ENCODE measurements at regions not wholly inside any gene's neighbourhood (a gene's known extent, or its start where the extent isn't known, plus 50 kb on each side); places are given as distances from the start of the nearest gene placed in this dataset.

DNA sequence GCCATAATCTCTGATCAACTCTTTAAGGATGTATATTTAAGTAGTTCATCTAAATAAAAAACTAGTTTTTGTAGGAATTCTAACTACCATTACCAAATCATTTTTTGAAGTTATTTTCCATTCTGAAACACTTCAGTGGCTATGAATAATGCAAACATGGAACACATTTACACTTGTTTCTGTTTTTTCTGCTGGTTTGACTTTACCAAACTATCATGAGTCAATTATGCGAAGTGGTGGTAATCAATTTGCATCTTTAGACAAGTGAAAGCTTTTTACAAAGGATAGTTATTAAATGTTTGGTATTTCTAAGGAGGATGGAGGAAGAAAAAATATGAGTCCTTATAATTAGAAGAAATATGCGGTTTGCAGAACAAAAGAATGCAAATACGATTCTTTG lies 202.0 kb upstream of the MMADHC start:
- Histone ChIP-seq H3K56ac (ENCODE audit: insufficient read length, low read depth, low read length) (no peak overlapping the region), H3K27ac (ENCODE audit: insufficient read length, low read depth, low read length) (no peak overlapping the region), H3K23ac (ENCODE audit: insufficient read length, low read depth, low read length) (no peak overlapping the region), H4K5ac (ENCODE audit: insufficient read length, low read depth, low read length) (no peak overlapping the region), H2AFZ (ENCODE audit: low read length) (no peak overlapping the region), H4K8ac (replicated peaks; ENCODE audit: insufficient read length, low read depth, low read length) (no peak overlapping the region), H3K79me1 (ENCODE audit: insufficient read depth, low read depth, low read length, poor library complexity, severe bottlenecking) (no peaks in the 10 kb centered on the region), H2BK20ac (ENCODE audit: low read depth, low read length, poor library complexity, severe bottlenecking) (no peak overlapping the region), H3K4me2 (ENCODE audit: insufficient read depth, insufficient read length, low read length) (no peak overlapping the region), H2AK5ac (ENCODE audit: insufficient read length, low read length) (no peak overlapping the region), H3K4me1 (ENCODE audit: insufficient read depth, low read length) (no peaks in the 10 kb centered on the region), H3K4ac (ENCODE audit: low read depth, low read length) (no peak overlapping the region), H2BK120ac (ENCODE audit: low read depth, low read length, poor library complexity, severe bottlenecking) (no peak overlapping the region), H3K23me2 (ENCODE audit: insufficient read length, low read depth, low read length, poor library complexity, severe bottlenecking) (no peaks in the 10 kb centered on the region), H2BK12ac (ENCODE audit: insufficient read length, low read depth, low read length) (no peak overlapping the region), H3K9ac (ENCODE audit: extremely low read depth, insufficient read length, low read length) (no peak overlapping the region), H2BK15ac (ENCODE audit: low read depth, low read length) (no peak overlapping the region), H4K91ac (ENCODE audit: insufficient read length, low read depth, low read length) (no peak overlapping the region), H3K18ac (ENCODE audit: insufficient read length, low read depth, low read length) (no peak overlapping the region), H2BK5ac (ENCODE audit: insufficient read length, low read length) (no peak overlapping the region), H3T11ph (ENCODE audit: low read length) (no peak overlapping the region), H3K14ac (ENCODE audit: insufficient read depth, low read length) (no peak overlapping the region), H3K27me3 (ENCODE audit: insufficient read depth, low read length) (no peaks in the 10 kb centered on the region), H3K9me3 (ENCODE audit: control insufficient read depth, low read depth, low read length) (no peaks in the 10 kb centered on the region), H4K20me1 (ENCODE audit: control insufficient read depth, insufficient read depth, insufficient read length) (no peaks in the 10 kb centered on the region), H3K79me2 (ENCODE audit: insufficient read depth, low read length) (no peaks in the 10 kb centered on the region)
- H3K27ac Mint-ChIP-seq: no peak overlapping the region
- H3K4me1 Mint-ChIP-seq: no peaks in the 10 kb centered on the region
- WGBS (ENCODE audit: extremely low coverage, insufficient read length, low lambda C conversion rate): no CpG with 5 or more reads among the region's 3 CpGs
- TF ChIP-seq, protein P1, sequence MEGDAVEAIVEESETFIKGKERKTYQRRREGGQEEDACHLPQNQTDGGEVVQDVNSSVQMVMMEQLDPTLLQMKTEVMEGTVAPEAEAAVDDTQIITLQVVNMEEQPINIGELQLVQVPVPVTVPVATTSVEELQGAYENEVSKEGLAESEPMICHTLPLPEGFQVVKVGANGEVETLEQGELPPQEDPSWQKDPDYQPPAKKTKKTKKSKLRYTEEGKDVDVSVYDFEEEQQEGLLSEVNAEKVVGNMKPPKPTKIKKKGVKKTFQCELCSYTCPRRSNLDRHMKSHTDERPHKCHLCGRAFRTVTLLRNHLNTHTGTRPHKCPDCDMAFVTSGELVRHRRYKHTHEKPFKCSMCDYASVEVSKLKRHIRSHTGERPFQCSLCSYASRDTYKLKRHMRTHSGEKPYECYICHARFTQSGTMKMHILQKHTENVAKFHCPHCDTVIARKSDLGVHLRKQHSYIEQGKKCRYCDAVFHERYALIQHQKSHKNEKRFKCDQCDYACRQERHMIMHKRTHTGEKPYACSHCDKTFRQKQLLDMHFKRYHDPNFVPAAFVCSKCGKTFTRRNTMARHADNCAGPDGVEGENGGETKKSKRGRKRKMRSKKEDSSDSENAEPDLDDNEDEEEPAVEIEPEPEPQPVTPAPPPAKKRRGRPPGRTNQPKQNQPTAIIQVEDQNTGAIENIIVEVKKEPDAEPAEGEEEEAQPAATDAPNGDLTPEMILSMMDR (conservative IDR thresholded peaks at IDR 0.05): no peak
- no peaks in the 10 kb centered on the region; the same call in 1 of the 2 replicates for H3K27me3 Mint-ChIP-seq (ENCODE audit: low read depth)
- H3K4me3 Mint-ChIP-seq: no peak overlapping the region
- H3K36me3 Mint-ChIP-seq (ENCODE audit: insufficient read depth in 1 of 3, low read depth in 3 of 3): peaks cover 0 to 11% (median 0%) of the 10 kb centered on the region in 3 experiments; a peak in 3 of 7 replicates
- no peak for DNase-seq
- H3K9me3 Mint-ChIP-seq: peaks cover 0 to 3% of the 10 kb centered on the region in 2 experiments; a peak in 2 of 5 replicates
